Stimulated activated naive CD8-positive, alpha-beta T cell treated with anti-CD3 and anti-CD28 coated beads, Interleukin-15, Interleukin-2, amounts not matched to agents 100 U/mL and 50 U/mL, for 24 hours (primary cell): ENCODE measurements at regions not wholly inside any gene's neighbourhood (a gene's known extent, or its start where the extent isn't known, plus 50 kb on each side); places are given as distances from the start of the nearest gene placed in this dataset.
"Not testable (repeated sequence)": the region's sequence is repeated elsewhere in the genome, so short reads cannot be mapped to it uniquely, and the experiment has no call there.

Source experiments
- ATAC-seq: fragments of 150-1000 bp; cut with Tn5 transposase; one replicate; pipeline ENCODE4 v1.10.0; 2021
- DNase-seq: peaks from one replicate; pipeline ENCODE4 v3.0.0; 2021

DNA sequence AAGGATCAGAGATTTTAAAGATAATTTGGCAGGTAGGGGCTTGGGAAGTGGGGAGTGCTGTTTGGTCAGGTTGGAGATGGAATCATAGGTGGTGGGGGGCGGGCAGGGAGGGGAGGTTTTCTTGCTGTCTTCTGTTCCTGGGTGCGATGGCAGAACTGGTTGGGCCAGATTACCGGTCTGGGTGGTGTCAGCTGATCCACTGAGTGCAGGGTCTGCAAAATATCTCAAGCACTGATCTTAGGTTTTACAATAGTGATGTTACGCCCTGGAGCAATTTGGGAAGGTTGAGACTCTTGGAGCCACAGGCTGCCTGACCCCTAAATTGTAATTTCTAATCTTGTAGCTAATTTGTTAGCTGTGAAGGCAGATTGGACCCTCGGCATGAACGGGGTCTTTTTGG lies 78.0 kb upstream of the PARP8 start:
- not testable (repeated sequence) for ATAC-seq, DNase-seq

DNA sequence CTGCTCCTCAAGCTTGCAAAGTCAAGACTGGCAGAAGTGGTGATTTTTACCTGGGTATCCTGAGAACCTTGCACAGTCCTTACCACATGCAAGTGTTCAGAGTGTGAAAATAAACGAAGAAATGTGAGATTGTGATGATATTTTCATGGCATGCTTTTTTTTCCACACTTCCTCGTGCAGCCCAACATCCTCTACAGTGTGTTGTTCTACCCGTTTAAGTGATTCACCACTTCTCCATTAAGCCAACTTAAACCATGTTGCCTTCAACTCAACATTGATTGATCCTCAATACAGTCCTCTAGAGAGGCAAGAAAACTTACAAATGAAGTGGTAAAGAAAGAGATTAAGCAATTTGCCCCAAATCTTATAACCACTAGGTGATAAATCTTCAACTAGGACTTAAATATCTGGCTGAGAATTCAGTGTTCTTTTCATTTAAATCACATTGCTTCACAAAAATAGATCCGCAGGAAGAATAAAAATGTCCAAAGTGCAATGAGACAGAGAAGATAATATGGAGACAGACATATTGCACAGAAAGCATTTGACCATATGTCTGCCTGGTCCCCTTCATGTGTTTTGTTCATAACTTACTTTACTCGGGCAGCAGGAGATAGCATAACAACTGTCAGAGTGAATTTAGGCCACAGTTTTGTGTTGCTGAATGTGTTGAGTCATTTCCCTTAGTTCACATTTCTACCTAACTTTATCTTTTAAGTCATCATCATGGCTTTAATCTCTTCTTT lies 75.8 kb upstream of the PARP8 start:
- not testable (repeated sequence) for DNase-seq, ATAC-seq

DNA sequence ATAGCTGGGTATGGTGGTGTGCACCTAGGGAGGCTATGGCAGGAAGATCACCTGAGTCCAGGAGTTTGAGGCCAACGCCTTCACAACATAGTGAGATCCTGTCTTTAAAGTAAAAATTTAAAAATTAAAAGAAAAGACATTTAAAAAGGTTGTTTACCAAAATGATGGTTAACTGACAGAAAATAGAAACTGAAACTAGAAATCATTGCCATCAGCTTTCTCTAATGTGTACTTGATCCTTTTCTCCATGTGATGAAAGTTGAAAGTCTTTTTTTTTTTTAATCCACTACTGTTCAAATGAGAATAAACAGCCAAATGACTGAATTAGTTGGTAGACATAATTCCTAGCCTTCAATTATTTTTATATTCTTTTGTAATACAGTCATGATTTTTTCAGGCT lies 75.1 kb upstream of the PARP8 start:
- DNase-seq, ATAC-seq: not testable (repeated sequence)

DNA sequence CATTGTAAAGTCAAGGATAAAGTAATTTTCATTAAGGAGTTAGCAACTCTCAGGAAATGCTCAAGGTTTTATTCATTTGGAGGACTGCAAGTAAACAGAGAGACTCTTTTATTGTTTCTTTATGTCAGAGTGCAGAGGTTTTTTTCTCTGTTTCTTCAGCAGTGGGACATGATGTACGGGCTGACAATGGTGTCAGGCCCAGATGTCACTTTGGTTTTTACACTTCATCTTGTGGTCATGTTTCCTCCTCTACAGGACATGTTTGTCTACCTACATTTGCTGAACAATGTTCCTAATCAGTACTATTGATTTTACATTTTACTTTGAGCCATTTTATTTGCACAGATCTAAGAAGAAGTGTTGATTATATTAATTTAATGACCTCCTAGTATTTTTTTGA lies 72.8 kb upstream of the PARP8 start:
- no peak for ATAC-seq
- DNase-seq: no peak

DNA sequence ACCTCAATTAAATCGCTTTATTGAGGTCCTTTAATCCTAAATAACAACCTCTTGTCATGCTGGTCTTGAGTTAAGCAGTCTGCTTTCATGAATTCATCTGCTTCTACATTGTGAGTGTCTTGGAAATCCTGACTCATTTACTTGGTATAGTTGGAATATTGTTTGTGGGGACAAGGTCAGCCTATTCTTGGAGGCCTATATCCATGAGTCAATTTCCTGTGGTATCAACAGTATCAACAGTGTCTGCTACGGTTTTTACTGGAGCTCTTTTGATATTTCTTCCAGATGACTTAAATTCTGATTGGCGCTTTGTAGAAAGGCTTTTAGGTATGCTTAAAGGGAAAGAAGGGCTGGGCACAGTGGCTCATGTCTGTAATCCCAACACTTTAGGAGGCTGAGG lies 71.2 kb upstream of the PARP8 start:
- no peak for ATAC-seq
- DNase-seq: no peak

DNA sequence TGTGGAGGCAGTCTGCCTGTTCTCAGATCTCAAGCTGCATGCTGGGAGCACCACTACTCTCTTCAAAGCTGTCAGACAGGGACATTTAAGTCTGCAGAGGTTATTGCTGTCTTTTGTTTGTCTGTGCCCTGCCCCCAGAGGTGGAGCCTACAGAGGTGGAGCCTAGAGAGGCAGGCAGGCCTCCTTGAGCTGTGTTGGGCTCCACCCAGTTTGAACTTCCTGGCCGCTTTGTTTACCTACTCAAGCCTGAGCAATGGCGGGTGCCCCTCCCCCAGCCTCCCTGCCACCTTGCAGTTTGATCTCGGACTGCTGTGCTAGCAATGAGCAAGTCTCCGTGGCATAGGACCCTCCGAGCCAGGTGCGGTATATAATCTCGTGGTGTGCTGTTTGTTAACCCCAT lies 64.9 kb upstream of the PARP8 start:
- not testable (repeated sequence) for DNase-seq, ATAC-seq

DNA sequence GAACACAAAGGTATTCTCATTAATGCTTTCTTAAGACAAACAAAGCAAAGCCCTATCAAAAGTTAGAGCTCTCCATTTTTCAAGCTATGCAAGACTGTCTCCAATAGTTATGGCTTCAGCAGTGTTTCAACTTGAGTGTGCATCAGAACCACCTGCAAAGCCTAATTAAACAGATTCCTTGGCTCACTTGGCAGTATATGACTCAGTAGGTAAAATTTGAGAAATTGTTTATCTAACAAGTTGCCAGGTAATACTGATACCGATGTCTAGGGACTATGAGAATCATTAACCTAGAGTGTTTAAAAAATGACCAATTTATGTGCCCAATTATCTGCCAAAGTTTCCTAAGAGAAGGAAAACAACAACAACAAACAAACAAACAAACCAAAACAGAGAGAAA lies 60.3 kb upstream of the PARP8 start:
- ATAC-seq (no peak), DNase-seq (no peak)

DNA sequence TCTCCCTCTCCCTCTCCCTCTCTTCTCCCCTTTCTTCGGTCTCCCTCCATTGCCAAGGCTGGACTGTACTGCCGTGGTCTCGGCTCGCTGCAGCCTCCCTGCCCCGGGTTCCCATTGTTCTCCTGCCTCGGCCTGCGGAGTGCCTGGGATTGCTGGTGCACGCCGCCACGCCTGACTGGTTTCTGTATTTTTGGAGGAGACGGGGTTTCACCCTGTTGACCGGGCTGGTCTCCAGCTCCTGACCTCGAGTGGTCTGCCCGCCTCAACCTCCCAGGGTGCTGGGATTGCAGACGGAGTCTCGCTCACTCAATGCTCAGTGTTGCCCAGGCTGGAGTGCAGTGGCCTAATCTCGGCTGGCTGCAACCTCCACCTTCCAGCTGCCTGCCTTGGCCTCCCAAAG lies 59.0 kb upstream of the PARP8 start:
- not testable (repeated sequence) for DNase-seq, ATAC-seq

DNA sequence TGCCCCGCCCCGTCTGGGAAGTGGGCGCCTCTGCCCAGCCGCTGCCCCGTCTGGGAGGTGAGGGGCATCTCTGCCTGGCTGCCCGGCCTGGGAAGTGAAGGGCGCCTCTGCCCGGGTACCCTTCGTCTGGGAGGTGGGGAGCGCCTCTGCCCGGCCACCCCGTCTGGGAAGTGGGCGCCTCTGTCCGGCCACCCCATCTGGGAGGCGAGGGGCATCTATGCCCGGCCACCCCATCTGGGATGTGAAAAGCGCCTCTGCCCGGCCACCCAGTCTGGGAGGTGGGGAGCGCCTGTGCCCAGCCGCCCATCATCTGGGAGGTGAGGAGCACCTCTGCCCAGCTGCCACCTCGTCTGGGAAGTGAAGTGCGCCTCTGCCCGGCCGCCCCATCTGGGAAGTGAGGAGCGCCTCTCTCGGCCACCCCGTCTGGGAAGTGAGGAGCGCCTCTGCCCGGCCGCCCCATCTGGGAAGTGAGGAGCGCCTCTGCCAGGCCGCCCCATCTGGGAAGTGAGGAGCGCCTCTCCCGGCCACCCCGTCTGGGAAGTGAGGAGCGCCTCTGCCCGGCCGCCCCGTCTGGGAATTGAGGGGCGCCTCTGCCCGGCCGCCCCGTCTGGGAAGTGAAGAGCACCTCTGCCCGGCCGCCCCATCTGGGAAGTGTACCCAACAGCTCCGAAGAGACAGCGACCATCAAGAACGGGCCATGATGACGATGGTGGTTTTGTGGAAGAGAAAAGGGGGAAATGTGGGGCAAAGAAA lies 58.3 kb upstream of the PARP8 start:
- DNase-seq, ATAC-seq: not testable (repeated sequence)

DNA sequence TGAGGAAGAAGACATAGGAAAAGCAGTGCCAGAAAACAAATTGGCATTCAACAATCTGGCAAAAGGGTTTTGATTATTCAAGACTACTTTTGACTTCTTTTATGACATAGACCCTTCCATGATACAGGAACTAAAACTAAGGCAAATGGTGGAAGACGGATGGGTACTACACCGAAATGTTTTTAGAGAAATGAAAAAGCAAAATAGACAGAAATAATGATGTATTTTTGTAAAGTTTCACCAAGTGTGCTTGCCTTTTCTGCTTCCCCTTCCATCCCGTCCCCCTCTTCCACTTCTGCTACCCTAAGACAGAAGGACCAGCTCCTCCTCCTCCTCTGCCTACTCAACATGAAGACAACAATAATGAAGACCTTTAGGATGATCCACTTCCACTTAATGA lies 53.4 kb upstream of the PARP8 start:
- DNase-seq, ATAC-seq: not testable (repeated sequence)
